Esophagus muscularis mucosa (tissue), 3 donors: ENCODE measurements at regions not wholly inside any gene's neighbourhood (a gene's known extent, or its start where the extent isn't known, plus 50 kb on each side); places are given as distances from the start of the nearest gene placed in this dataset.

Source experiments
- CTCF ChIP-seq, 3 experiments: fragments of 200-600 bp in 2 of 3; fragments of 450-650 bp in 1 of 3; sonication (generic) in 2 of 3; IDR thresholded peaks; one replicate each; pipeline ENCODE4 v1.5.1; 2017 to 2019; ENCODE audit warnings: antibody characterized with exemption in 3 of 3, mild to moderate bottlenecking in 2 of 3, moderate library complexity in 1 of 3
- EP300 ChIP-seq: sonication (generic); formaldehyde crosslinking; IDR thresholded peaks from one replicate; pipeline ENCODE4 v1.6.1; 2017; ENCODE audit warnings: antibody characterized with exemption

- TF ChIP-seq EP300 (no peak), CTCF (IDR thresholded peaks at IDR 0.05) (no peak)
These were observed 56.5 kb upstream of the ASPRV1 start for GRCh38 chr2:70017962-70018361.
